GM10248 (cell line): ENCODE measurements at regions not wholly inside any gene's neighbourhood (a gene's known extent, or its start where the extent isn't known, plus 50 kb on each side); places are given as distances from the start of the nearest gene placed in this dataset.

ENCODE experiments used
- CTCF ChIA-PET: fragments of 300-600 bp; sonication (Branson Sonifier 250); formaldehyde crosslinking; extraction: SDS; loops from one replicate; lab custom pipeline; 2021; ENCODE audit warnings: antibody characterized with exemption; lab: Yijun Ruan, JAX
- POLR2A ChIA-PET: fragments of 350-650 bp; sonication (Branson Sonifier 250); formaldehyde crosslinking; extraction: SDS; loops from one replicate; lab custom pipeline; 2020; ENCODE audit warnings: antibody characterized with exemption; lab: Yijun Ruan, JAX
- DNase-seq: peaks from one replicate; pipeline ENCODE4 v3.0.0; 2012; ENCODE audit errors: extremely low spot score
- TF ChIP-seq, protein P1 (sequence below): IDR thresholded peaks from 2 replicates; pipeline ENCODE4 v1.5.1; 2012; ENCODE audit warnings: mild to moderate bottlenecking, low read depth; ENCODE audit errors: extremely low read depth, missing control alignments, control extremely low read depth

DNA sequence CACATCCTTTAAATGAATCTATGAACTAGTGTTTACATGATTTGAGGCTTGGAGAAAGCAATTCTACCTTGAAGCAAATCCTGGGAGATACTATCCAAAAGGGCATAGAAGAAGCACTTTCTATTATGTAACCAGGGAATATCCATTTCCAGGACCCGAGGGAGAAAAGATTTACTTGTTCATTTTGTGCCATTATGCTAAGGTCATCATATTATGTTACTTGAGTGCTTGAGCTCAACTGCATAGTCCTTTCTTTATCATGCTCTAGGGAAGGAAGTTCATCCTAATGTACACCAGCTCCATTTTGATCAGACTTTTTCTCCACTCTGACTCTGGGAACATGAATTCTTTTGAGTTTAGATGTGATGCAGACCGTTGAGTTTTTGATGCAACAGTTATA, 188.6 kb upstream of the SNX7 start:
- no peak for DNase-seq
- TF ChIP-seq, protein P1, sequence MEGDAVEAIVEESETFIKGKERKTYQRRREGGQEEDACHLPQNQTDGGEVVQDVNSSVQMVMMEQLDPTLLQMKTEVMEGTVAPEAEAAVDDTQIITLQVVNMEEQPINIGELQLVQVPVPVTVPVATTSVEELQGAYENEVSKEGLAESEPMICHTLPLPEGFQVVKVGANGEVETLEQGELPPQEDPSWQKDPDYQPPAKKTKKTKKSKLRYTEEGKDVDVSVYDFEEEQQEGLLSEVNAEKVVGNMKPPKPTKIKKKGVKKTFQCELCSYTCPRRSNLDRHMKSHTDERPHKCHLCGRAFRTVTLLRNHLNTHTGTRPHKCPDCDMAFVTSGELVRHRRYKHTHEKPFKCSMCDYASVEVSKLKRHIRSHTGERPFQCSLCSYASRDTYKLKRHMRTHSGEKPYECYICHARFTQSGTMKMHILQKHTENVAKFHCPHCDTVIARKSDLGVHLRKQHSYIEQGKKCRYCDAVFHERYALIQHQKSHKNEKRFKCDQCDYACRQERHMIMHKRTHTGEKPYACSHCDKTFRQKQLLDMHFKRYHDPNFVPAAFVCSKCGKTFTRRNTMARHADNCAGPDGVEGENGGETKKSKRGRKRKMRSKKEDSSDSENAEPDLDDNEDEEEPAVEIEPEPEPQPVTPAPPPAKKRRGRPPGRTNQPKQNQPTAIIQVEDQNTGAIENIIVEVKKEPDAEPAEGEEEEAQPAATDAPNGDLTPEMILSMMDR = no peak
- POLR2A ChIA-PET = no interaction called here
- CTCF ChIA-PET = no interaction called here

DNA sequence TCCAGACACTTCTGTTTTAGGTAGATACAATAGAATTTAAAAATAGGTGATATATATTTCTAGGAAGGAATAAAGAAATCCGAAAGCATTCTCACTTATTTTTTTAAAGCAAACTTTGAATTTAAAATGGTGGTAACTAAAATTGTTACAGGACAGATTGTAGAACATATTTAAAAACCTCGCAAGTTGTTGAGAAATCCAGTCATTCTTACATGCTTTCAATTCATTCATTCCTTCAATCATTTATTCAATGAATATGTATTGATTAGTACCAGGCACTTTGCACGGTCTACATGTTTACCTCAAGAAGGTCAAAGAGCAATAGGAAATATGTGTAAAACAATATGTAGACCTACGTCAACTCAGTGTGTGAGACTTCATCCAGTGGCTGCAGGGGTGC, 189.9 kb upstream of the SNX7 start:
- DNase-seq = no peak
- POLR2A ChIA-PET = no interaction called here

DNA sequence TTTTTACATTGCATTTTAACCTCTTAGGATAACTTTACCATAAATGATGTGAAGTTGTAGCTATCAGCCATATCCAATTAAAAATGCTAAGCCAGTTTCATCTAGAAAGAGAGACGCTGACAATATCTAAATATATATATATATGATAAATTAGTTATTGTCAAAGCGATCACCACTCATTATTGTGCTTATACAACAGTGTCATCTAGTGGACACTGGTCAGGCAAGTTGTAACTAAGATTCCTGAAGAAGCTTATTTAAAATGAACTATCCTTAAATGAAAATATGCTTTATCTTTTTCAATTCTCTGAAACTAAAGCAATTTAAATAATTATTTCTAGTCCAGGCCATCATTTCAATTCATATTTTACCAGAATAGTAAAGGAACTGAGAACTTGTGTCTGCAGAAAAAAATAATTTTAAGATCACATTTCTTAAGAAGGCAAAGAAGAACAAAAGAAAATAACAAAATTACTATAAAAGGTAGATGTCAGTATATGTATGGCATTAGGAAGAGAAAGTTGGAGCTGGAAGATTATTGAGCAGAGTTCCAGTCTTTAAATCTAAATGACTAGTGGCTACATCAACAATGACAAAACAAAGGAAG, 193.3 kb upstream of the SNX7 start:
- POLR2A ChIA-PET = no interaction called here
- TF ChIP-seq, protein P1 = peak; percentile 53
- CTCF ChIA-PET = interaction anchor here (1.2 to 1.8 kb wide), 5 partner anchors 9 to 1500 kb away, joined by 3 to 7 read pairs (median 4); no protein-coding TSS in a partner anchor
- peak; percentile 2 for DNase-seq

More for the DNA sequence above, 189.9 kb upstream of the SNX7 start:
- CTCF ChIA-PET = no interaction called here
- TF ChIP-seq, protein P1 = no peak

DNA sequence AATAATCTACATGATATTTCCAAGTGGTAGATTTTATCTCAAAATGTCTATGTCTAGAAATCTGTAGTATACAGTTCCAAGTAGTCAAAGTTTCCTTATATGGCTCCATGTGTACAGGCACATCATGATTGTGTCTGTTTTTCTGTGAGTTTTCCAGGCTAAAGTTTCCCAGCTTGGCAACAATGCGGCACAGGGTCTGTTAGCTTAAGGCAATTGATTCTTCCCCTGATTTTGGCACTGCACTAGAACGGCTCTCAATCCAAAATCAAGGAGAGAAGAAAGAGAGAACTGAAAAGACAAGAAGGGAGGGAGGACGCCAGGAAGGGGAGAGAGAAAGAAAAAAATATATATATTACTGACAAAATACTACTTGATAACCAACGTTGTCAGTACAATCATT, 193.9 kb upstream of the SNX7 start:
- CTCF ChIA-PET = interaction anchor here (1.2 to 1.8 kb wide), 5 partner anchors 8 to 1499 kb away, joined by 3 to 7 read pairs (median 4); no protein-coding TSS in a partner anchor
- TF ChIP-seq, protein P1 = no peak
- POLR2A ChIA-PET = no interaction called here
- no peak for DNase-seq

DNA sequence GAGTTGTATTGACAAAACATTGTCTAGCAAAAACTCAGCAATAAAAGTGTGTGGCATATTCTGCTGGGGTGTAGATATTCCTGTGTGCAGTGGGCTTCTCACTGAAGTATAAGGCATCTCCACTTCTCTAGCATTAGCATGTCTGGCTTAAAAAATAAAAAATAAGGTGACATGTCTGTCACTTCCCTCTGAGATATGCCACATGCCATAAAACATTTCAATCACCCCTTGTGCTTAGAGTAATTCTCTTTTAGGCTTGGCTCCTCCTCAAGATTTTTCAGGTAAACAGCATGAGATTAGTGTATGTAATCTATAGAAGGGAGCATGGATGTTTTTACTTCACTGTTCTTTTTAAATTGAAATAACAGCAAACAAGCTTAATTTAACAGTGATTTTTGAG, 194.4 kb upstream of the SNX7 start:
- TF ChIP-seq, protein P1 = no peak
- ChIA-PET CTCF (interaction anchor here (1.8 kb wide), 3 partner anchors 8 to 17 kb away, joined by 3 to 7 read pairs (median 6); no protein-coding TSS in a partner anchor), POLR2A (no interaction called here)
- no peak for DNase-seq

DNA sequence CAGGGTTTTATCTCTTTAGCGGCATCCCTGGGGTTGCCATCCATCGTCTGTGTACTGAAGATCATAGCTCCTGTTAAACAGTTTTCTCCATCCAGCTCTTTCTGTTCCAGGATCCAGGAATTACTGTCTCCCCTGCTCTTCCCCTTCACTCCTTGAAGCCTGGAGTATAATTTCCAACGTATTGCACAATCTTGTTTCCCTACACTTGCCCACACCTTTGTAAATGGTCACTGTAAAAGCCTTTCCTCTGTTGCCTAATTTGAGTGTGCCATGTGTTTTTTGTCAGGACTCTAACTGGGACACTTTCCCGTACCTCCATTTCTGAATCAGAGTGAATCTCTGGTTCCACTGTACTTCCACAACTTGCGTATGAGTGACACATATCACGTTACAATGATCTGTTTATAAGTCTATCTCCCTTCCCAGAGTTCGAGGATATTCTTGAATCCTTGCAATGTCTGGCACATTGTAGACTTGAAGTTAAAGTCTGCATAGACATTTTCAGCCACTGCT, 199.6 kb upstream of the SNX7 start:
- ChIA-PET POLR2A (no interaction called here), CTCF (no interaction called here)
- DNase-seq = no peak
- TF ChIP-seq, protein P1 = no peak
